Sigmoid colon (tissue), 4 donors: ENCODE measurements at regions not wholly inside any gene's neighbourhood (a gene's known extent, or its start where the extent isn't known, plus 50 kb on each side); places are given as distances from the start of the nearest gene placed in this dataset.

ENCODE experiments used
- EP300 ChIP-seq, 4 donors: sonication (generic); formaldehyde crosslinking; IDR thresholded peaks; one replicate each; pipeline ENCODE4 v1.6.1; 2017; ENCODE audit warnings: antibody characterized with exemption in 4 of 4
- POLR2A ChIP-seq, 2 donors: fragments of 450-650 bp; IDR thresholded peaks; one replicate each; pipeline ENCODE4 v1.6.1; 2016; ENCODE audit warnings: antibody characterized with exemption in 2 of 2, mild to moderate bottlenecking in 2 of 2, moderate library complexity in 2 of 2
- POLR2AphosphoS5 ChIP-seq, 4 donors: sonication (generic); formaldehyde crosslinking; IDR thresholded peaks; one replicate each; pipeline ENCODE4 v1.6.1; 2017; ENCODE audit warnings: antibody characterized with exemption in 4 of 4
- TF ChIP-seq, protein P1 (sequence below), 4 experiments: fragments of 450-650 bp in 3 of 4; fragments of 200-600 bp in 1 of 4; IDR thresholded peaks; one replicate each; pipeline ENCODE4 v1.5.1; 2016 to 2019; ENCODE audit warnings: antibody characterized with exemption in 4 of 4, mild to moderate bottlenecking in 3 of 4, moderate library complexity in 2 of 4

DNA sequence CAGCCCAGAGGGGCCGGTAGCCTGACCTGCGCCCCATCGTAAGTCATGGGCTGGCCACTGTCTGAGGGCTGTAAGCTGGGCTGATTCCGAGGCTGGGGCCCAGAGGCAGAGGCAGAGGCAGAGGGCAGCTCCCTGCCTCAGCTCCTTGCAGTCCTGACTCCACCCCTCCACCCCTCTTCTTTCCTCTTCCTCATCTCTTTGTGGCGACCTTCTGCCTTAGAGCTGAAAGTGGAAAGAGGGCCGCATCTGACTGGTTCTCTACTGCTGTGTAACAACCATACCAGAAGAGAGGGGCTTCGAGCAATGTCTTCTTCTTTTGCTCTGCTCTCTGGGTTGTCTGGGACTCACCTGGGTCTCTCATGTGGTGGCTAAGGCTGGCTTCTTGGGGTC is 179.1 kb downstream of the RPS24 start:
- TF ChIP-seq, protein P1, sequence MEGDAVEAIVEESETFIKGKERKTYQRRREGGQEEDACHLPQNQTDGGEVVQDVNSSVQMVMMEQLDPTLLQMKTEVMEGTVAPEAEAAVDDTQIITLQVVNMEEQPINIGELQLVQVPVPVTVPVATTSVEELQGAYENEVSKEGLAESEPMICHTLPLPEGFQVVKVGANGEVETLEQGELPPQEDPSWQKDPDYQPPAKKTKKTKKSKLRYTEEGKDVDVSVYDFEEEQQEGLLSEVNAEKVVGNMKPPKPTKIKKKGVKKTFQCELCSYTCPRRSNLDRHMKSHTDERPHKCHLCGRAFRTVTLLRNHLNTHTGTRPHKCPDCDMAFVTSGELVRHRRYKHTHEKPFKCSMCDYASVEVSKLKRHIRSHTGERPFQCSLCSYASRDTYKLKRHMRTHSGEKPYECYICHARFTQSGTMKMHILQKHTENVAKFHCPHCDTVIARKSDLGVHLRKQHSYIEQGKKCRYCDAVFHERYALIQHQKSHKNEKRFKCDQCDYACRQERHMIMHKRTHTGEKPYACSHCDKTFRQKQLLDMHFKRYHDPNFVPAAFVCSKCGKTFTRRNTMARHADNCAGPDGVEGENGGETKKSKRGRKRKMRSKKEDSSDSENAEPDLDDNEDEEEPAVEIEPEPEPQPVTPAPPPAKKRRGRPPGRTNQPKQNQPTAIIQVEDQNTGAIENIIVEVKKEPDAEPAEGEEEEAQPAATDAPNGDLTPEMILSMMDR (IDR thresholded peaks at IDR 0.05) = no peak
- TF ChIP-seq EP300 (IDR thresholded peaks at IDR 0.05) = no peak
- no peak for TF ChIP-seq POLR2A (IDR thresholded peaks at IDR 0.05)
- no peak for TF ChIP-seq POLR2AphosphoS5 (IDR thresholded peaks at IDR 0.05)
